CD4-positive, alpha-beta T cell treated with Interleukin-17A for 1 hour (primary cell): ENCODE measurements at regions not wholly inside any gene's neighbourhood (a gene's known extent, or its start where the extent isn't known, plus 50 kb on each side); places are given as distances from the start of the nearest gene placed in this dataset.

Experiments used
- DNase-seq: peaks from one replicate; pipeline ENCODE4 v3.0.0-alpha.2; 2020

GRCh38 chr17:71315568-71315967 is 805.3 kb upstream of the SOX9 start:
- DNase-seq: no peak

GRCh38 chr17:71316176-71316897 is 804.5 kb upstream of the SOX9 start:
- no peak for DNase-seq

GRCh38 chr17:71320009-71320796 is 800.6 kb upstream of the SOX9 start:
- DNase-seq: no peak

GRCh38 chr17:71325117-71325516 is 795.7 kb upstream of the SOX9 start:
- no peak for DNase-seq

- no peak for DNase-seq
Observed at GRCh38 chr17:71325886-71326285, 794.9 kb upstream of the SOX9 start.

GRCh38 chr17:71327376-71328059 is 793.3 kb upstream of the SOX9 start:
- no peak for DNase-seq

- DNase-seq: no peak
Observed at GRCh38 chr17:71329310-71330098, 791.3 kb upstream of the SOX9 start.

GRCh38 chr17:71330099-71330375 is 790.8 kb upstream of the SOX9 start:
- DNase-seq: no peak

GRCh38 chr17:71331754-71332325 is 789.0 kb upstream of the SOX9 start:
- no peak for DNase-seq

- no peak for DNase-seq
Observed at GRCh38 chr17:71334048-71334751, 786.6 kb upstream of the SOX9 start.

- no peak for DNase-seq
Observed at GRCh38 chr17:71335212-71335611, 785.6 kb upstream of the SOX9 start.

- DNase-seq: no peak
Observed at GRCh38 chr17:71337938-71338337, 782.9 kb upstream of the SOX9 start.

- no peak for DNase-seq
Observed at GRCh38 chr17:71338396-71338795, 782.4 kb upstream of the SOX9 start.

GRCh38 chr17:71339206-71339605 is 781.6 kb upstream of the SOX9 start:
- no peak for DNase-seq

- DNase-seq: no peak
Observed at GRCh38 chr17:71342737-71343136, 778.1 kb upstream of the SOX9 start.

- DNase-seq: no peak
Observed at GRCh38 chr17:71349908-71350600, 770.8 kb upstream of the SOX9 start.

GRCh38 chr17:71360301-71360700 is 760.5 kb upstream of the SOX9 start:
- no peak for DNase-seq

- no peak for DNase-seq
Observed at GRCh38 chr17:71361656-71362450, 759.0 kb upstream of the SOX9 start.

GRCh38 chr17:71363661-71364060 is 757.2 kb upstream of the SOX9 start:
- DNase-seq: no peak

- DNase-seq: no peak
Observed at GRCh38 chr17:71371809-71372208, 749.0 kb upstream of the SOX9 start.

GRCh38 chr17:71375948-71376347 is 744.9 kb upstream of the SOX9 start:
- DNase-seq: no peak
